Chondrocyte (in vitro differentiated cells): ENCODE measurements at regions not wholly inside any gene's neighbourhood (a gene's known extent, or its start where the extent isn't known, plus 50 kb on each side); places are given as distances from the start of the nearest gene placed in this dataset.

Experiments
- DNase-seq: peaks from one replicate; pipeline ENCODE4 v3.0.0; 2021; ENCODE audit warnings: mixed read lengths, low spot score
- H3K27ac Mint-ChIP-seq: one replicate; pipeline ENCODE4 v1.8.0; 2021; ENCODE audit warnings: mild to moderate bottlenecking, moderate library complexity, mixed read lengths; ENCODE audit not compliant: unreplicated experiment
- H3K27me3 Mint-ChIP-seq: 2 replicates; pipeline ENCODE4 v1.8.0; 2021; ENCODE audit warnings: low read depth, mixed read lengths
- H3K36me3 Mint-ChIP-seq: 2 replicates; pipeline ENCODE4 v1.8.0; 2021; ENCODE audit warnings: low read depth, mixed read lengths
- H3K4me1 Mint-ChIP-seq: 2 replicates; pipeline ENCODE4 v1.8.0; 2021; ENCODE audit warnings: low read depth, mild to moderate bottlenecking, mixed read lengths
- H3K4me3 Mint-ChIP-seq: one replicate; pipeline ENCODE4 v1.8.0; 2021; ENCODE audit warnings: mild to moderate bottlenecking, moderate library complexity, mixed read lengths; ENCODE audit not compliant: unreplicated experiment
- H3K9me3 Mint-ChIP-seq: 2 replicates; pipeline ENCODE4 v1.8.0; 2021; ENCODE audit warnings: low read depth, mixed read lengths
- TF ChIP-seq, protein P1 (sequence below): fragments of 200-600 bp; sonication (generic); IDR thresholded peaks from 2 replicates; pipeline ENCODE4 v1.5.0; 2021; ENCODE audit warnings: antibody characterized with exemption, mild to moderate bottlenecking, moderate library complexity

DNA sequence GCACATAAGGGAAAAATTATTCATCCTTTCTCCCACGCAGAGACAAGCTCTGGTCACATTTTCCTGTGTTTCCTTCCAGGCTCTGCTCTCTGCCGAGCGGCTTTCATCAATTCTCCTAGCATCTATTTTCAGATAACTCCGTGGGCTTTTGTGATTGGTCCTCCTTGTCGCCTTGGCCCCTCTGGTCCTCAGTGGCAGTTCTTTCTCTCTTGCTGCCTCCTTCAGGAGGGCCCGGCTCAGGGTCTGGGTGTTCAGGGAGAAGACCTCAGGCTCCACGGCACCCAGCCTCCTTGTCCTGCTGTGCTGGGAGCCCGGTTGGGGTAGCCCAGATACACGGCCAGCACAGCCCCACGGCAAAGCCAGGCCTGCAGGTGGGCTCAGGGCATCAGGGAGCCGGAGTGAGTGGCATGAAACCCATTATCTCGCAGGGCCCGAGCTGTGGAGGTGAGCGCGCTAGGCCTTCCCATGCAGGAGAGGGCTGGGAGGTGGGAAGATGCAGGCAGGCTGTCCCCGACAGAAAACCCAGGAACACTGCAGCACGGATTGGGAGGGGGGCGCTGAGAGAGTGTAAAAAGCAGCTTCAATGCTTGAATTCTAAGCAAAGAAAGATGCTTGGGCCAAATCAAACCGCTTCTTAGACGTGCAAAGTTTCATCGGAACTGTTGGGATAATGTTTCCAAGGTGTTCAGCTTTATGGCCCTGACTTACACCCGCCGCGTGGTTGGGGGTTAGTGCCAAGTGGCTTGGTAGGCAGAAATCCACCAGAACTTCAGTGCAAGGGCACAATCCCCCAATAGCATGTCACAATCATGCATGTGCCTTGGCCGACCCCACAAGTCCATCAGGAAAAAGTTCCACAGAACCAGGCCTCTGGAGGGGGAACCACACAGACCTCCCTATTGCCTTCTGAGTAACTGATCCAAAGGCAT is 81.9 kb upstream of the WNT7B start:
- Mint-ChIP-seq H3K4me1 (peaks cover 3% of the 10 kb centered on the region), H3K4me3 (no peak overlapping the region), H3K27ac (no peak overlapping the region), H3K27me3 (no peaks in the 10 kb centered on the region), H3K9me3 (no peaks in the 10 kb centered on the region), H3K36me3 (no peaks in the 10 kb centered on the region)
- no peak for DNase-seq
- TF ChIP-seq, protein P1, sequence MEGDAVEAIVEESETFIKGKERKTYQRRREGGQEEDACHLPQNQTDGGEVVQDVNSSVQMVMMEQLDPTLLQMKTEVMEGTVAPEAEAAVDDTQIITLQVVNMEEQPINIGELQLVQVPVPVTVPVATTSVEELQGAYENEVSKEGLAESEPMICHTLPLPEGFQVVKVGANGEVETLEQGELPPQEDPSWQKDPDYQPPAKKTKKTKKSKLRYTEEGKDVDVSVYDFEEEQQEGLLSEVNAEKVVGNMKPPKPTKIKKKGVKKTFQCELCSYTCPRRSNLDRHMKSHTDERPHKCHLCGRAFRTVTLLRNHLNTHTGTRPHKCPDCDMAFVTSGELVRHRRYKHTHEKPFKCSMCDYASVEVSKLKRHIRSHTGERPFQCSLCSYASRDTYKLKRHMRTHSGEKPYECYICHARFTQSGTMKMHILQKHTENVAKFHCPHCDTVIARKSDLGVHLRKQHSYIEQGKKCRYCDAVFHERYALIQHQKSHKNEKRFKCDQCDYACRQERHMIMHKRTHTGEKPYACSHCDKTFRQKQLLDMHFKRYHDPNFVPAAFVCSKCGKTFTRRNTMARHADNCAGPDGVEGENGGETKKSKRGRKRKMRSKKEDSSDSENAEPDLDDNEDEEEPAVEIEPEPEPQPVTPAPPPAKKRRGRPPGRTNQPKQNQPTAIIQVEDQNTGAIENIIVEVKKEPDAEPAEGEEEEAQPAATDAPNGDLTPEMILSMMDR, result no peak

DNA sequence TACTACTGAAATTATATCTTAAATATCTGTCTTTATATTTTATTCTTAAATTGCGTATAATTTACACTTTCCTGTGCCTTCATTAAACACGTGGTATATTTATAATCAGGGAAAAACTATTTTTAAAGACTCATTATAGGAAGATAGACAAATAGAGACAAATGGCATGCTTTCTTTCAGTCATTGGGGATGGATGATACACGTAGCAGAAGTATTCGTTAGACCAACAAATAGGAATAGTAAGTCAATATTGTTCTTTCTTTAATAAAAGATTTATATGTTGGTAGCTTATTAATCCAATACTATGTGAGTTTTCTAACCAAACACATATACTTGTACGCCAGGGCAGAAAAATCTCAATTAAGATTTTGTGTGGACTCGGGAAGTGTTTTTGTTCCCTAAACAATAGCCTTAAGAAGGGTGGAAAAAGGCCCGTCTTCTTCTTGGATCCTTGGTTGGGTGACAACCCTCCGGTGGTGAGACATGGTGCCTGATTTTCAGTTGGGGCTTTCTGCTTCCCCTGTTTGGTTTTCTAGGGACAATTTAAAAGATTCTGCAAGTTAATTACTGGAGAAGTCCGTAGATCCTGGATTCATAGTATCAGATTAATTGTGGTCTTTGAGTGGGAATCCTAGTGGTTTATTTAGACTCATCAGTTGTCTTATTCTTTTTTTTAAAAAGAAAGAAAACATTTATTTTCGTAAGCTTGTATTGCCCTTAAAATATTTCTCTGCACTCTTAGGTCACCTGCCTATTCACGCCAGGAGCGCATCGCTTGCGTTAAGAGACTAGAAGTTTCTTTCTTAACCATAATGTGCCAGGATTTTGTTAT is 83.5 kb upstream of the WNT7B start:
- DNase-seq, result no peak
- no peaks in the 10 kb centered on the region for H3K9me3 Mint-ChIP-seq

DNA sequence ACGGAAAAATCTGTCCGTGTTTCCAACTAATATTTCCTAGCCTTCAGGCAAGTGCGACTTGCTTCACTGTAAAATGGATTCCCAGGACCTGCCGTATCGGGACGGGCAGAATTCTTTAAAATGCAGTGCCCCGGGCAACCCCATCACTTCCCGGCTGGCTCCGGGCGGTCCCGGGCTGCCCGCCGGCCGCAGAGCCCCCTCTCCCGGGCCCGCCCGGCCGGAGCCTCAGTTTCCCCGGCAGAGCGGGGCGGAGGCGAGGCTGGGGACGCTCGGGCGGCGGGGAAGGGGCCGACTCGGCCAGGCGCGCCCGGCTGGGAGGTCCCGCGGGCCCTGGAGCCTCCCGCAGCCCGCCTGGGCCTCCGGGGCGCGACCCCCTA is 84.2 kb upstream of the WNT7B start:
- Mint-ChIP-seq H3K36me3 (no peaks in the 10 kb centered on the region), H3K9me3 (no peaks in the 10 kb centered on the region), H3K4me3 (no peak overlapping the region), H3K4me1 (no peaks in the 10 kb centered on the region), H3K27me3 (peaks cover 3% of the 10 kb centered on the region), H3K27ac (no peak overlapping the region)
- TF ChIP-seq, protein P1, result no peak
- DNase-seq, result no peak

More for the DNA sequence above, 83.5 kb upstream of the WNT7B start:
- TF ChIP-seq, protein P1, result no peak
- no peak overlapping the region for H3K4me3 Mint-ChIP-seq
- no peak overlapping the region for H3K27ac Mint-ChIP-seq
- no peaks in the 10 kb centered on the region for H3K36me3 Mint-ChIP-seq
- H3K4me1 Mint-ChIP-seq, result no peaks in the 10 kb centered on the region
- H3K27me3 Mint-ChIP-seq, result peaks cover 3% of the 10 kb centered on the region

GRCh38 chr22:46061501-46062231 is 84.7 kb upstream of the WNT7B start:
- Mint-ChIP-seq H3K27me3 (peaks cover 3% of the 10 kb centered on the region), H3K4me3 (no peak overlapping the region), H3K36me3 (no peaks in the 10 kb centered on the region), H3K27ac (no peak overlapping the region), H3K4me1 (no peaks in the 10 kb centered on the region), H3K9me3 (no peaks in the 10 kb centered on the region)
- TF ChIP-seq, protein P1, result no peak
- DNase-seq, result peak; percentile 90

DNA sequence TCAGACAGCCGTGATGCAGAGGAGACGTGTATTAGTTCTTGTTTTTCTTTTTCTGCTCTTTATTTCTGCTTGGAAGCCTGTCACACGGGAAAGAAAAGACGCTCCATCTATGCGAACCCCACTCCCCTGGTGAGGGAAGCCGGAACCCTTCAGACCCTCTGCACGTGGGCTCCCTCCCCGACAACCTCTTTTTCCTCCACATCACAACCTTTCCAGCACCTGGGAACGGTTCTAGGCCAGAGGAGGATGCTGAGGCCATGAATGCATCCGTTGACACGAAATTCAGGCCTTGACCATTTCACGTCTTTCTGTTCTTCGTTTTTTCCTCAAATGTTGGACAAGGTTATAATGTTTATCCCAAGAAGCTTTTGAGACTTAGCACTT is 85.3 kb upstream of the WNT7B start:
- no peaks in the 10 kb centered on the region for H3K4me1 Mint-ChIP-seq

More for the DNA sequence above, 85.3 kb upstream of the WNT7B start:
- DNase-seq, result no peak
- Mint-ChIP-seq H3K4me3 (no peak overlapping the region), H3K27me3 (peaks cover 3% of the 10 kb centered on the region), H3K9me3 (no peaks in the 10 kb centered on the region), H3K27ac (peak overlapping the region; percentile 38), H3K36me3 (no peaks in the 10 kb centered on the region)
- TF ChIP-seq, protein P1, result no peak
